Right lobe of liver (tissue), 4 donors: ENCODE measurements at regions not wholly inside any gene's neighbourhood (a gene's known extent, or its start where the extent isn't known, plus 50 kb on each side); places are given as distances from the start of the nearest gene placed in this dataset.

Source experiments
- POLR2A ChIP-seq: fragments of 450-650 bp; IDR thresholded peaks from one replicate; pipeline ENCODE4 v1.6.1; 2017; ENCODE audit warnings: antibody characterized with exemption, mild to moderate bottlenecking
- TF ChIP-seq, protein P1 (sequence below), 4 donors: fragments of 200-600 bp in 3 of 4; fragments of 450-650 bp in 1 of 4; IDR thresholded peaks; one replicate each; pipeline versions ENCODE4 v1.5.1 to v1.8.0; 2016 to 2022; ENCODE audit warnings: antibody characterized with exemption in 4 of 4, mild to moderate bottlenecking in 2 of 4
- donor health status: DM: no; HTN: no; CAD: no.
- donor health status: DM: no; HTN: no; CAD: no.
- donor health status: DM: no; HTN: yes; CAD: no.

GRCh38 chrX:39204945-39205344 lies 403.7 kb downstream of the MID1IP1 start:
- TF ChIP-seq, protein P1, sequence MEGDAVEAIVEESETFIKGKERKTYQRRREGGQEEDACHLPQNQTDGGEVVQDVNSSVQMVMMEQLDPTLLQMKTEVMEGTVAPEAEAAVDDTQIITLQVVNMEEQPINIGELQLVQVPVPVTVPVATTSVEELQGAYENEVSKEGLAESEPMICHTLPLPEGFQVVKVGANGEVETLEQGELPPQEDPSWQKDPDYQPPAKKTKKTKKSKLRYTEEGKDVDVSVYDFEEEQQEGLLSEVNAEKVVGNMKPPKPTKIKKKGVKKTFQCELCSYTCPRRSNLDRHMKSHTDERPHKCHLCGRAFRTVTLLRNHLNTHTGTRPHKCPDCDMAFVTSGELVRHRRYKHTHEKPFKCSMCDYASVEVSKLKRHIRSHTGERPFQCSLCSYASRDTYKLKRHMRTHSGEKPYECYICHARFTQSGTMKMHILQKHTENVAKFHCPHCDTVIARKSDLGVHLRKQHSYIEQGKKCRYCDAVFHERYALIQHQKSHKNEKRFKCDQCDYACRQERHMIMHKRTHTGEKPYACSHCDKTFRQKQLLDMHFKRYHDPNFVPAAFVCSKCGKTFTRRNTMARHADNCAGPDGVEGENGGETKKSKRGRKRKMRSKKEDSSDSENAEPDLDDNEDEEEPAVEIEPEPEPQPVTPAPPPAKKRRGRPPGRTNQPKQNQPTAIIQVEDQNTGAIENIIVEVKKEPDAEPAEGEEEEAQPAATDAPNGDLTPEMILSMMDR (IDR thresholded peaks at IDR 0.05) = no peak
- no peak for TF ChIP-seq POLR2A
